ENCODE measurements at regions not wholly inside any gene's neighbourhood (a gene's known extent, or its start where the extent isn't known, plus 50 kb on each side); places are given as distances from the start of the nearest gene placed in this dataset.

DNA sequence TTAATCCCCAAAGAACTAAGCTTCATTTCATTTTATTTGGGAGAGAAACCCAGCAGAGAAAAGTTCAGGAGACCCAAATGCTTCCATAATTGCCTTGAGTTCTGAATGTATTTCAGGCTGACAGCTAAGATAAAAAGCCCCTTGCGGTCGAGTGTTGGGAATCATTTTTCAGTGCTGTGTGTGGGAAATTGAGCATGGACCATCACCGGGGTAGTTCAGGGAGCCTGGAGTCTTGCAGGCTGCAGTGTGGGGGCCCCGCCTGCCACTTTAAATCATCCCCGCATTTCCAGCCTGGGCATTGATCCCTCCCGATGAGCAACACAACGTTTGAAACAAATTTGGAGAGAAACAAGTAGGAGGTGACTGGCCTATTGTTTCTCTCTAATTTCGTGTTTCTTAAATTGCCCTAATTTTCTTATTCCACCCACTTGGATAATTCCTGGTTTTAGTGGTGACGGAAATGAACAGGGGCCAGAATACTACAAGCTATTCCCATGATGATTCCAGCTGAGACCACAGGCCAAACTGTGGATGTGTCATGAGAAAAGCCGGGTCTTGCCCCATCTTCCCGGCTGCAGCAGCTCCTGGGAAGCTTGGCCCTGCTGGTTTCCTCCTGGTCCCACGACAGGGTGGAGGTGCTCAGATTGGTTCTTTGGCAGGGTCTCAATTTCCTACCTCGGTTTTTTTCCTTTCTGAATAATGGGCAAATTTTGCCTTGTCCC lies 75.1 kb downstream of the FOXL1 start:
- DNase-seq, result no peak
- TF ChIP-seq GATA1 (IDR thresholded peaks at IDR 0.05; ENCODE audit: low read depth, low read length), result no peak
- no peak for TF ChIP-seq POLR2A (IDR thresholded peaks at IDR 0.05; ENCODE audit: low read length)

DNA sequence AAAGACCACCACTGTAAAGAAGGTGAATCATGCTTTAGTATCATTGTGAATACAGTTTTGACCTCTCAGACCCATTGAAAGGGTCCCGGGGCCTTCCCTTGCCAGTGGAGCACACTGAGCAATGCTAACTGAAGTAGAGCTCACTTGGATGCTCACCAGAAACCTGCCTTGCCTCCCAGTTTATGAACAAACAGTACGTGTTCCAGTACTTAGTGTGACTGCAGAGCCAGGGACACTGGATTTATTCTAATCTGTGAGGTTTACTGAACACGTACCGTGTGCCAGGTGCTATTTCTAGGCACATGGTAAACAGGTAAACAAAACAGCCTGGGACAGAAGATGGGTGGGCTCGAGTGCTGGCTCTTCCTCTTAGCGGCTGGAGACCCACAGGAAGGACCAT lies 79.6 kb downstream of the FOXL1 start:
- TF ChIP-seq GATA1 (IDR thresholded peaks at IDR 0.05; ENCODE audit: low read depth, low read length) (no peak), POLR2A (IDR thresholded peaks at IDR 0.05; ENCODE audit: low read length) (no peak)
- DNase-seq, result no peak

DNA sequence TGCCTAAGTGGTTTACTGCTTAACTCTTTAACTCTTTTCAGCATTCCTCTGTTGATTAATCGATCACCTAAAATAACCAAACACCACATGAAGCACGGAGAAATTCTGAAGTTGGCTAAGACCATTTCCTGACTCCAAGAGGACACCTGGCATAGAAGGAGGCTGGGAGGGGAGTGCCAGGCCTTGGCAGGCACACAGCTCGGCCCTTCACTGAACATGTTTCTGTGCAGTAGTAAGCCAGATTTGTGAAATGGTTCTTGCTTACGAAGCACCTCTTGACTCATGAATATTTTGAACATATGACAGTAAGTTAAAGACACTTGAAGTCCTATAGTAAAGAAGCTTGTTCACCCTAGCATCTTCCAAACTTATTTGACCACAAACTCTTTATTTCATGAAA lies 82.3 kb downstream of the FOXL1 start:
- TF ChIP-seq POLR2A (IDR thresholded peaks at IDR 0.05; ENCODE audit: low read length), result no peak
- DNase-seq, result no peak

DNA sequence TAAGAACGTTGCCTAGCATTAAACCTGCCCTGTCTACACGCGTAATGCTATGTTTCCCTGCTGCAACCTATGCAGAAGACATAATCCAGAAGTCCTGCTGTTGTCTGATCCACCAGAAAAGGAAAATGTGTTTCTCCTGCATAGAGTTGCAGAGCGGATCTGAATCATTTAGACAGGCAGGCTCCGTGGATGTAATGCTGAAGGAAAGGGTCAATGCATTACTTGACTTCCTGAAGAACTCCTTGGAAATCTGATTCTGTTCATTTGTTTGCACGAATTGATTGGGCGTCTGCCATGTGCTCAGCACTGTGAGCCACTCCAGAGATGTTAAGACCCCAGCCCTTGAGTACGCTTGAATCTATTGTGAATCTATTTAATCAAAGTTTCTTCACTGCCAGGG lies 83.4 kb downstream of the FOXL1 start:
- DNase-seq, result no peak
- TF ChIP-seq GATA1 (IDR thresholded peaks at IDR 0.05; ENCODE audit: low read depth, low read length), result no peak
- no peak for TF ChIP-seq POLR2A (IDR thresholded peaks at IDR 0.05; ENCODE audit: low read length)

DNA sequence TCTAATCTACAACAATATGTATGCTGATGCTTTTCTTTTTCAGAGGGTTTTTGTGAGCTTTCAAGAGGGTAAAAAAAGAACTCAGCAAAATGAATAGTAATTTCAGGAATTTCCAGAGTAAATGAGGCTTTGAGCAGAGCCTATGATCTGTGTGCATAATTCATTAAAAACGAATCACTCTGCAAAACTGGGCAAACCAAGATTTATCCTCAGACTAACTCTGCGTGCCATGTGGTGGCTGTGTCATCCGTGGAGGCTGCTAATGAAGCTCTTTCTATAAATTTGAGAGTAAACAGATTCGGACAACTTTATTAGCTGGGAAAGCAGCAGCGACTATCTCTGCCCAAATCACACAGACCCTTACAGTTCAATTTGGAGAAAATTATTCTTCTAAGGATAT lies 83.8 kb downstream of the FOXL1 start:
- no peak for DNase-seq
- no peak for TF ChIP-seq POLR2A (IDR thresholded peaks at IDR 0.05; ENCODE audit: low read length)
- no peak for TF ChIP-seq GATA1 (IDR thresholded peaks at IDR 0.05; ENCODE audit: low read depth, low read length)

DNA sequence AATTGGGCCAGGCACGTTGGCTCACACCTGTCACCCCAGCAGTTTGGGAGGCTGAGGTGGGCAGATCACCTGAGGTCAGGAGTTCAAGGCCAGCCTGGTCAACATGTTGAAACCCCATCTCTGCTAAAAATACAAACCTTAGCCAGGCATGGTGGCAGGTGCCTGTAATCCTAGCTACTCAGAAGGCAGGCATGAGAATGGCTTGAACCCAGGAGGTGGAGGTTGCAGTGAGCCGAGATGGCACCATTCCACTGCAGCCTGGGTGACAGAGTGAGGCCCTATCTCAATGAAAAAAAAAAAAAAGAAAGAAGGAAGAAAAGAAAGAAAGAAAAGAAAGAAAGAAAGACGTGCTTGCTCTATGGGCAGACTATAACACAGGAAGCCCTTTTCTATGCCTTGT lies 84.4 kb downstream of the FOXL1 start:
- DNase-seq, result no peak
- no peak for TF ChIP-seq GATA1 (IDR thresholded peaks at IDR 0.05; ENCODE audit: low read depth, low read length)
- no peak for TF ChIP-seq POLR2A (IDR thresholded peaks at IDR 0.05; ENCODE audit: low read length)

DNA sequence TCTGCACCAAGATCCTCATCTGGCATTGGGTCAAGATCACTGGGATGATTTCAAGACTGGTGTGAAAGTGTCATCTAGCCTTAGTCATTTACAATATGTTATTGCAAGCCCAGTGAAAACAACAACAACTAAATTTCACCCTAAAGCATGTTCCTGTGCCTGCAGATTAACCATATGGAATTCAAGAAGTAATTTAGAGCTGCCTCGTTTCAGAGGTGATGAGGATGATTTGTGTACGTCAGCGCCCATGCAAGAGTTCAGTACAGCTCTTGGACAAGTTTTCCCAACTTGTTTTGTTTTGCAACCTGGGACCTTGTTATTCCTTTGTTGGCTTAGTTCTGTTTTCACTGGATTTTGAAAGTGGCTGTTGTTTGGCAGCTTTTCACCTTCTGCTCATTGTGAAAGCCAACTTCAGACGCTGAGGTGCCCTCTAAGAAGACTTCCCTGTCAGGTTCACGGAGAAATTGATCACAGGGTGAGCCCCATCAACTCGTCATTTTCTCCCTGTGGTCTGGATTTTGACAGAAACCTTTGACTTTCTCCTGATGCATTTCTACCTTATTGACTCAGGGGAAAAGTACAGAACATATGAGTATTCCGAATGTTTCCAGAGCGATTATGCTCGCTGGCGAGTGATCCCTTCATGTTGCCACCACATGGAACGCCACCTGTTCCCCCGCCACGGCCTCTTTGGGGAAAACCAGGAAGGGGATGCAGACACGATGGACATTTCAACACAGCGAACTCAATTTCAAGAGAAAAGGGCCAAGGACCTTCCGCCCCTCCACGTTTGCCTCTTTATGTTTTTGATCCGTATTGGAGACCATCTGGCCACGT lies 85.6 kb downstream of the FOXL1 start:
- TF ChIP-seq GATA1 (IDR thresholded peaks at IDR 0.05; ENCODE audit: low read depth, low read length) (no peak), POLR2A (IDR thresholded peaks at IDR 0.05; ENCODE audit: low read length) (no peak)
- no peak for DNase-seq

DNA sequence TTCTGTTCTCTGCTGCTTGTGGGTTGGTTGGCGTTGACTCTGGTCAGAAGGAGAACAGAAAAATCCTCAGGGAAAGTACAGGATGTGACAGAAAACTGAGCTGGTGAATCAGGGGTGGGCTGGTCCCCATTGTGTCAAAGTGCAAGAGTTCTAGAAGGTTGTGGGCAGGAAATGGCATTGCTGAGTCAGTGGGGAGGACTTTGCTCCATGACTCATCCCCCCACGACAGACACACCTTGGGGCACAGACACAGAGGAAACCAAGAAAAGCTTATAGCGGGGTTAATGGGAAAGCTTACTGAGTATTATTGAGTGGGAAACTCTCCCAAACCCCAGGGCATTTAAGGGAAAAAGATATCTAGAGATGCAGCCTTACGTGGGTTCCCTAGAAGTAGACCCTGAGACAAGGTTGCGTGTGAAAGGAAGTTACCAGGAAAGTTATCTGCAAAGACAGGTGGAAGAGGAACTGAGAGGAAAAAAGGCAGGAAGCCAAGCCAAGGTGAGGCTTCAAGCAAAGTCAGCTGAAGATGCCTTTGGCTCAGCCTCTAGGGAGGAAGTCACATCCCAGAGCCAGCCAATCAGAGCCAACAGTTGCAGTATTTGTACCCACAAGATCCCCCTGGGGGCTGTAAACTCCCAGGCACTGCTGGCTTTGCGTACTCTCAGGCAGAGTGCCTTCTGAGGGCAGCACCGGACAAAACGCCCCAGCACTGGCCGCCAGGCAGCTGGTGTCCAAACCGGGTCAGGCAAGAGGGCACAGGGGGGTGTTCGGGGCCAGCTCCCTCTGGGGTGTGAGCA lies 86.4 kb downstream of the FOXL1 start:
- DNase-seq, result peak in 1 of 2 experiments; percentile 55
- no peak for TF ChIP-seq POLR2A (IDR thresholded peaks at IDR 0.05; ENCODE audit: low read length)
- no peak for TF ChIP-seq GATA1 (IDR thresholded peaks at IDR 0.05; ENCODE audit: low read depth, low read length)

DNA sequence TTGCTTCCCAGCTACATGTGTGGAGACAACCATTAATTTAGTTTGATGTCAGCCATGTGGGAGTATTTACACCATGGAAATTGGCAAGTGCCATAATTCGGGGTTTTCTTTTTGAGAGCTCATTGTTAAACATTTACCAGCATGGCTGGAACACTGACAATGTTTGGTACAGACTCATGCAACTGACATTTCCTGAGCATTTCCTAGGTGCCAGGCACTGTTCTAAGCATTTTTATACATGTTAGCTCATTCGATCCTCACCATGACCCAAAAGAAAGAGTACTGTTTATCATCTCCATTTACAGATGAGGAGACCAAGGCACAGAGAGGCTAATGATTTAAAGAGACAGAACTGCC lies 86.9 kb downstream of the FOXL1 start:
- DNase-seq, result no peak
- TF ChIP-seq GATA1 (IDR thresholded peaks at IDR 0.05; ENCODE audit: low read depth, low read length) (no peak), POLR2A (IDR thresholded peaks at IDR 0.05; ENCODE audit: low read length) (no peak)

DNA sequence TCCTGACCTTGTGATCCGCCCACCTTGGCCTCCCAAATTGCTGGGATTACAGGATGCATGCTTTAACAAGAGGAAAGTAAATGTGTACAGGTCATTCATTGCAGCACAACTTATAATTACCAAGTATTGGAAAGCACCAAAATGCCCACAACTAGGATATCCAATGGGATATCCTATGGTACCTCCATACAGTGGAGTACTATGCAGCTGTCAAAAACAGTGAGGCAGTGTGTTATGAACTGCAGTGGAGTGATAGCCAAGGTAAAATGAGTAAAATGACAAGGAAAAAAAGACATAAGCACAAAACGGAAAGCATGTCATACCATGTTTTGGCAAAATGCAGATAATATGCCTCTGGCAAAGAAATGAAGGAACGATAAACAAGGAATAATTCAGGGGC lies 87.6 kb downstream of the FOXL1 start:
- DNase-seq, result no peak
- no peak for TF ChIP-seq GATA1 (IDR thresholded peaks at IDR 0.05; ENCODE audit: low read depth, low read length)
- TF ChIP-seq POLR2A (IDR thresholded peaks at IDR 0.05; ENCODE audit: low read length), result no peak

DNA sequence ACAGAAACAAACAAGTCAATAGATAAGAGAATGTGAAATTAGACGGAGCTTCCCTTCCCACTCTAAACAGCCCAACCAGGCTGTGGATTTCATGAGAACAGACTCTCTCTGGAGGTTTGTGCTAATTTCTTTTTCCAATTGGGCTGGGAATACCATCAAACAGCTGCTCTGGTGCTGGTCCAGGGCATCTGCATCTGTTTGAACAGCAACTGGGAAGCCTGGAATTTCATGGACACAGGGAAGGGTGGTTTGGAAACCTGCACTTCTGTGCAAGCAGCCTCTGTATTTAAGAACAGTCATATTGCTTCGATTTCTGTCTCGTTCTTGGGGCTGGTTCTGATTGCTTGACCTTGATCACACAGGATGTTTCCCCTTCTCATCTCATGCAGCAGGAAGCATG lies 88.7 kb downstream of the FOXL1 start:
- no peak for DNase-seq
- TF ChIP-seq GATA1 (IDR thresholded peaks at IDR 0.05; ENCODE audit: low read depth, low read length) (no peak), POLR2A (IDR thresholded peaks at IDR 0.05; ENCODE audit: low read length) (no peak)

DNA sequence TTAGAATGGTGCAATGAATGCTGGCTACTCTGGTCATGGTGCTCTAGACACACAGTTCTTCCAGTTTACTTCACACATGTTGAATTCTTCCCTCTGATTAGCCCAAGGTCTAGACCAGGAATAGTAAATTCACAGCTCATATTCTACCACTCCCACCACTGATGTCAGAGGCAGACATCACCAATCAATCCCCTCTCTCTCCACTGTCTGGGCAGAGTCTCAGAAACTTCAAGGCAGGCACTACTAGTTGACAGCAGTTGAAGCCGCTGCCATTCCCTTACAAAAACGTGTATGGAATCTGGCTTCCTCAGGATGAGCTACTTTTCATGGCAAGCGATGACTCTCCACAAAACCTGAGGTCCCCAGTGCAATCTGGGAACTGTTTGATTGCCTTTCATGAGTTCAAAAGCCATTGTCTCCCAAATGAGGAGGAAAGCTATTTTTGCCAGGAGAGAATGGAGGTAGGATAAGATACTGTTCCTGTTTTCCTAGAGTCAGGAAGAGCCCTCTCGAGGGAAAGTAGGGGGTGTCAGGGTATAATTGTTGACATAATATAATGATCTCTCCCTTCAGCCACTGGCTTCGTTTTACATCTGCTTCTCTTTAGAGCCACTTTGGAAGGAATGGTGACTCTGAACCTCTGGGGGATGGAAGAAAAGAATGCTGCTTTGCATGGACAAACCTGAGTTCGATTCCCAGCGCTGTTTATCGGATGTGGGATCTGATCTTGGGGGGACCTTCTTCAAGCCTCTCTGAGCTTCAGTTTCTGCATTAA lies 90.0 kb downstream of the FOXL1 start:
- no peak for DNase-seq
- TF ChIP-seq POLR2A (IDR thresholded peaks at IDR 0.05; ENCODE audit: low read length), result no peak
- no peak for TF ChIP-seq GATA1 (IDR thresholded peaks at IDR 0.05; ENCODE audit: low read depth, low read length)

DNA sequence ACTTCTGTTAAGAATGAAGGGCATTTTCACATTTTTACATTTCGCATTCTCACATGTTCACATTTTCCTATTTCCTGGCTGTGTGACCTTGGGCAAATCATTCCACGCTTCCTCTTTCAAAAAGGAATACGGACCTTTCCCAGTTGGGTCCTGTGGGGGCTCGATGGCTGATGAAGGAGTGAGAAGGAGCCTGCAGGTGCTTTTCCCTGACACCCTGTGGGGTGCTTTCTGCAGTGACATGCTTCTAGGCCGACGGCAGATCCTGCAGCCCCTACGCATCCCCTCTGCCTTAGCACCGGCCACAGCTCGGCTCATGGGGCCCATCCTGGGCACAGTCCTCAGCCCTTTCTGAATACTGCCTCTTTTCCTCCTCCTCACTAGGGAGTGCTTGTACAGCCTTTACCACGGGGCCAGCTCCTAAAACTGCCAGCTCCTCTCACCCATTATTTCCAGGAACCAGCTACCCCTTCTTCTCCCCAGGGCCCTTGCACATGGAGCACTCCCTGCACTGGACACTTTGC lies 91.0 kb downstream of the FOXL1 start:
- TF ChIP-seq POLR2A (IDR thresholded peaks at IDR 0.05; ENCODE audit: low read length), result no peak
- no peak for DNase-seq

All from erythroblast (primary cell).